Right atrium auricular region (tissue), 2 donors: ENCODE measurements at regions not wholly inside any gene's neighbourhood (a gene's known extent, or its start where the extent isn't known, plus 50 kb on each side); places are given as distances from the start of the nearest gene placed in this dataset.

Source experiments
- DNase-seq: peaks from one replicate; pipeline ENCODE4 v3.0.0-alpha.2; 2019; ENCODE audit warnings: low spot score
- H3K27ac ChIP-seq, 2 donors: fragments of 200-600 bp; sonication (generic); 1 replicate in 1 of 2; 2 replicates in 1 of 2; pipeline ENCODE4 v1.5.1; 2016 to 2019
- H3K27me3 ChIP-seq, 2 donors: fragments of 200-600 bp; sonication (generic); one replicate each; pipeline versions ENCODE4 v1.5.1 to v1.6.0; 2017 to 2019
- H3K36me3 ChIP-seq: fragments of 200-600 bp; sonication (generic); one replicate; pipeline ENCODE4 v1.5.1; 2016
- H3K4me1 ChIP-seq, 2 donors: fragments of 200-600 bp; sonication (generic); one replicate each; pipeline versions ENCODE4 v1.5.1 to v1.6.0; 2017 to 2019
- H3K4me3 ChIP-seq, 2 donors: fragments of 200-600 bp; sonication (generic); 1 replicate in 1 of 2; 2 replicates in 1 of 2; pipeline ENCODE4 v1.5.1; 2017 to 2019; ENCODE audit warnings: mild to moderate bottlenecking in 1 of 2, moderate library complexity in 1 of 2
- H3K9me3 ChIP-seq, 2 donors: fragments of 200-600 bp; sonication (generic); one replicate each; pipeline ENCODE4 v1.5.1; 2019
- TF ChIP-seq, protein P1 (sequence below), 2 donors: fragments of 200-600 bp; sonication (generic); IDR thresholded peaks; one replicate each; pipeline ENCODE4 v1.5.1; 2019; ENCODE audit warnings: antibody characterized with exemption in 2 of 2

DNA sequence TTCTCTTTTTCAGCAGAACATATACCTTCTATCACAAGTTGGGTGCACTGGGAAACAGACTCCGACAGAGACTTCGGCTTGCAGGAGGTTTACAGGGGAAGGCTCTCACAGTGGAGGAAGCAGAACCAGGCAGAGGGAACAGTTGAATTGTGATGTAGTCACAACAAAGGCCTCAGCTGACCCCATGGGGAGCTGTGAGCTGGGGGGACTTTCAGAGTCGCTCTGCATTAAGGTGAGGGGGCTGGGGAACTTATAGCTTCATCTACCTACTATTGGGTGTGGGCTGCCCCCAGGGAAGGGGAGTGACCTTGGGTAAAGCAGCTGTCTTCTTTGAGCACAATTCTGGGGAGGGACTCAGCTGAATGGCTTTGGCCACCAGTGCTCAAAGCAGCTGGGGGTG lies 94.9 kb upstream of the POU3F1 start:
- H3K9me3 ChIP-seq, result peaks cover 0 to 14% of the 10 kb centered on the region in 2 donors
- no peak overlapping the region for H3K4me3 ChIP-seq
- TF ChIP-seq, protein P1, sequence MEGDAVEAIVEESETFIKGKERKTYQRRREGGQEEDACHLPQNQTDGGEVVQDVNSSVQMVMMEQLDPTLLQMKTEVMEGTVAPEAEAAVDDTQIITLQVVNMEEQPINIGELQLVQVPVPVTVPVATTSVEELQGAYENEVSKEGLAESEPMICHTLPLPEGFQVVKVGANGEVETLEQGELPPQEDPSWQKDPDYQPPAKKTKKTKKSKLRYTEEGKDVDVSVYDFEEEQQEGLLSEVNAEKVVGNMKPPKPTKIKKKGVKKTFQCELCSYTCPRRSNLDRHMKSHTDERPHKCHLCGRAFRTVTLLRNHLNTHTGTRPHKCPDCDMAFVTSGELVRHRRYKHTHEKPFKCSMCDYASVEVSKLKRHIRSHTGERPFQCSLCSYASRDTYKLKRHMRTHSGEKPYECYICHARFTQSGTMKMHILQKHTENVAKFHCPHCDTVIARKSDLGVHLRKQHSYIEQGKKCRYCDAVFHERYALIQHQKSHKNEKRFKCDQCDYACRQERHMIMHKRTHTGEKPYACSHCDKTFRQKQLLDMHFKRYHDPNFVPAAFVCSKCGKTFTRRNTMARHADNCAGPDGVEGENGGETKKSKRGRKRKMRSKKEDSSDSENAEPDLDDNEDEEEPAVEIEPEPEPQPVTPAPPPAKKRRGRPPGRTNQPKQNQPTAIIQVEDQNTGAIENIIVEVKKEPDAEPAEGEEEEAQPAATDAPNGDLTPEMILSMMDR (IDR thresholded peaks at IDR 0.05), result no peak
- peaks cover 0 to 21% of the 10 kb centered on the region in 2 donors for H3K4me1 ChIP-seq
- H3K27ac ChIP-seq, result no peak overlapping the region
- no peak for DNase-seq
- no peaks in the 10 kb centered on the region for H3K36me3 ChIP-seq
- peaks cover 0 to 10% of the 10 kb centered on the region in 2 donors for H3K27me3 ChIP-seq

- no peak overlapping the region for H3K4me3 ChIP-seq
- peaks cover 0 to 21% of the 10 kb centered on the region in 2 donors for H3K4me1 ChIP-seq
- DNase-seq, result no peak
- H3K36me3 ChIP-seq, result no peaks in the 10 kb centered on the region
- no peaks in the 10 kb centered on the region for H3K9me3 ChIP-seq
- peaks cover 0 to 14% of the 10 kb centered on the region in 2 donors for H3K27me3 ChIP-seq
- no peak overlapping the region for H3K27ac ChIP-seq
- TF ChIP-seq, protein P1 (IDR thresholded peaks at IDR 0.05), result no peak
These were observed 93.3 kb upstream of the POU3F1 start for GRCh38 chr1:38139738-38140487.

DNA sequence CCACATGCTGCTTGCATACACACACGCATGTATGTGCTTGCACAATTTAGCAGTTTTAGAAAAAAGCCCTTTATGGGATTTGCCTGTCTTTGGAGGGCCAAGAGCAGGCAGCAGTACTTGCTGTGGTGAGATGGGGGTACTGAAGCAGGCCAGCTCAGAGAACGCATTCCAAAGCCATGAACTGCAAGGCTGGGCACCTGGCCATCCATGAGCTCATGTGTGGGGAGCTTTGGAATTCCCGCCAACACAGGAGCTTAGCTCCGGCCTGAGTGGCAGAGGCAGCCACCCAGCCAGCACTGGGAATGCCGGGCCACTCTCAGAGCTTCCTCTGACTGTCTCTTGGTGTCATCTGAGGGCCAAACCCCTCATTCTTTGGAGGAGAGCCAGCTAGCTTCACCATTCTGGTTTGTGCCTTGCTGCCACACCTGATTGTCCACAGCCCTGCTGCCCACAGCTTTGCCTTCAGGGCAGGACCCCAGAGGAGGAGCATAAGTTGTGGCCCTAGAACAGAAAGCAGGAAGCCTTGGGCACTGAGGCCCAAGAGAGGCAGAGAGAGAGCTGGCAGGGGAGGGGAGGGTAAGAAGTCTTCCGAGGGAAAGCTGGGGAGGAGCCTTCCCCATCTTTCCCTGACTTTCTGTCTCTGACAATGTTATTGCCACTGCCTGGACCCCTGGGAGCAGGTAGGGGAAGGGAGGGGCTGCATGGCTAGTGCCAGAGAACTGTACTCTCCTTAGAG lies 92.1 kb upstream of the POU3F1 start:
- TF ChIP-seq, protein P1 (IDR thresholded peaks at IDR 0.05), result peak in 1 of 2 donors; percentile 38
- H3K9me3 ChIP-seq, result no peaks in the 10 kb centered on the region
- H3K4me3 ChIP-seq, result no peak overlapping the region
- peaks cover 0 to 21% of the 10 kb centered on the region in 2 donors for H3K4me1 ChIP-seq
- peak overlapping the region in 1 of 2 donors; percentile 29 for H3K27ac ChIP-seq
- DNase-seq, result peak; percentile 84
- no peaks in the 10 kb centered on the region for H3K36me3 ChIP-seq
- peaks cover 0 to 9% of the 10 kb centered on the region in 2 donors for H3K27me3 ChIP-seq

GRCh38 chr1:38137164-38137563 lies 90.6 kb upstream of the POU3F1 start:
- TF ChIP-seq, protein P1 (IDR thresholded peaks at IDR 0.05), result no peak
- DNase-seq, result no peak
- H3K27ac ChIP-seq, result no peak overlapping the region
- peaks cover 0 to 9% of the 10 kb centered on the region in 2 donors for H3K27me3 ChIP-seq
- H3K36me3 ChIP-seq, result no peaks in the 10 kb centered on the region
- H3K9me3 ChIP-seq, result no peaks in the 10 kb centered on the region
- H3K4me1 ChIP-seq, result peaks cover 0 to 21% of the 10 kb centered on the region in 2 donors
- H3K4me3 ChIP-seq, result no peak overlapping the region

DNA sequence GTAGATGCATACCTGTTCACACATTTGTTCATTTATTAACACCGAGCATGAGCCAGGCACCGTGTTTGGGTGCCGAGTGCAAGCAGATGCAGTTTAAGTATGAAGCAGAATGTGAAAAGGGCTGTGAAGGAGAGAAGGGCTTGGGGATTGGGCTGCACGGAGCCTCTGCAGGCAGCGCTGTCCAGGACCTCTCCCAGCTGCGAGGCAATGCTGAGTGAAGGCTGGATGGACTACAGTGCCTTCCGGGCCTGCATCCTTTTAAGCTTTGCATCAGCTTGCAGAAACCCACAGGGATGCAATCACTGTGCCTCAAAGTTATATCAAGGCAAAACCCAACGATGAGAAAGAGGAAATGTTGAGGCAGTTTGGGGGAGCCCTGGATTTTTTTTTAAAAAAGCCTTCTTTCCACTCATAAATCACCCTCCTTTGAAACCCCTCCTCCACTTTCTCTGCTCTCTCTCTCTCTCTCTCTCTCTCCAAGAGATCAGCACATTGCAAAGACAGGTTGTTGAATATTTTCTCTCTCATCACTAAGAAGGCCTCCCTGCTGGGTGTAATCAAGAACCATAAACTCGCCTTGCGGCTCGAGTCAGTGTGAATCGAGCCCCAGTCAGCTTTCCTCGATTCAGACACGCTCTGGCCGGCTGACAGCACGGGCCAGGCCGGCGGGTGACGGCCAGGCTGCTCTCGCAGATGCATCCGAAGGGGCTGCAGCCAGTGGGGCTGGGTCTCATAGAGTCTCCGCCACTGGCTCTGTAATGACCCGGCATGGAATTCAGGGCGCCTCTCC lies 89.2 kb upstream of the POU3F1 start:
- TF ChIP-seq, protein P1 (IDR thresholded peaks at IDR 0.05), result no peak
- Histone ChIP-seq H3K4me1 (peaks cover 0 to 21% of the 10 kb centered on the region in 2 donors), H3K4me3 (no peak overlapping the region), H3K27ac (no peak overlapping the region), H3K36me3 (no peaks in the 10 kb centered on the region), H3K27me3 (peaks cover 0 to 9% of the 10 kb centered on the region in 2 donors), H3K9me3 (no peaks in the 10 kb centered on the region)
- DNase-seq, result no peak
